ENCODE measurements at regions not wholly inside any gene's neighbourhood (a gene's known extent, or its start where the extent isn't known, plus 50 kb on each side); places are given as distances from the start of the nearest gene placed in this dataset.

- Histone ChIP-seq H3K4me3 (no peak overlapping the region), H3K9ac (ENCODE audit: insufficient read depth in 1 of 2, low read length in 2 of 2) (no peak overlapping the region), H3K27me3 (ENCODE audit: control insufficient read depth in 3 of 3, insufficient read depth in 3 of 3, low read length in 2 of 3) (no peaks in the 10 kb centered on the region), H3K9me3 (ENCODE audit: control insufficient read depth in 4 of 4, insufficient read depth in 3 of 4, low read length in 3 of 4) (peaks cover 0 to 2% (median 0%) of the 10 kb centered on the region in 4 donors), H3K36me3 (ENCODE audit: control insufficient read depth in 4 of 4, insufficient read depth in 4 of 4, low read length in 4 of 4) (no peaks in the 10 kb centered on the region), H3K4me1 (ENCODE audit: control insufficient read depth in 5 of 5, insufficient read depth in 5 of 5, low read length in 5 of 5) (no peaks in the 10 kb centered on the region), H3K27ac (ENCODE audit: low read depth in 1 of 2, low read length in 1 of 2) (no peak overlapping the region)
- WGBS, 2 donors = 60 to 70% methylated on average over 5 of the region's 5 CpGs
- DNase-seq = no peak
- no peak for ATAC-seq (ENCODE audit: insufficient read depth, low FRiP score)
- no peak for TF ChIP-seq CTCF (IDR thresholded peaks at IDR 0.05; ENCODE audit: control extremely low read depth, extremely low read depth)
Observed at GRCh38 chr2:122795763-122796162, 1040.3 kb downstream of the TSN start.

DNA sequence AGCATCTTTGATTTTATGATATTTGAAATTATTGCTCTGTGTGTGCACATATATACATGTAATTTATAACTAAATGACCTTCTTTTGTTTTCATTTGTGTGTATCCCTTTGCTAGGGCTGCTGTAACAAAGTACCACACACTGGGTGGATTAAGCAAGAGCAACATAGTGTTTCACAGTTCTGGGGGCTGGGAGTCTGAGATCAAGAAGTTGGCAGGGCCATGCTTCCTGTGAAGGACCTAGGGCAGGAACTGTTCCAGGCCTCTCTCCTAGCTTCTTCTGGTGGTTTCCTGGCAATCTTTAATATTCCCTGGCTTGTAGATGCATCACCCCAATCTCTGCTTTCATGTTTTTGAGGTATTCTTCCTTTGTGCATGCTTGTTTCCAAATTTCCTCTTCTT lies 1043.9 kb downstream of the TSN start:
- Histone ChIP-seq H3K27me3 (ENCODE audit: control insufficient read depth in 3 of 3, insufficient read depth in 3 of 3, low read length in 2 of 3) (no peaks in the 10 kb centered on the region), H3K9me3 (ENCODE audit: control insufficient read depth in 4 of 4, insufficient read depth in 3 of 4, low read length in 3 of 4) (peaks cover 0 to 2% (median 0%) of the 10 kb centered on the region in 4 donors), H3K4me1 (ENCODE audit: control insufficient read depth in 5 of 5, insufficient read depth in 5 of 5, low read length in 5 of 5) (no peaks in the 10 kb centered on the region), H3K9ac (ENCODE audit: insufficient read depth in 1 of 2, low read length in 2 of 2) (no peak overlapping the region), H3K27ac (ENCODE audit: low read depth in 1 of 2, low read length in 1 of 2) (no peak overlapping the region), H3K4me3 (no peak overlapping the region), H3K36me3 (ENCODE audit: control insufficient read depth in 4 of 4, insufficient read depth in 4 of 4, low read length in 4 of 4) (no peaks in the 10 kb centered on the region)
- no peak for ATAC-seq (ENCODE audit: insufficient read depth, low FRiP score)
- no peak for TF ChIP-seq CTCF (IDR thresholded peaks at IDR 0.05; ENCODE audit: control extremely low read depth, extremely low read depth)
- no peak for DNase-seq

DNA sequence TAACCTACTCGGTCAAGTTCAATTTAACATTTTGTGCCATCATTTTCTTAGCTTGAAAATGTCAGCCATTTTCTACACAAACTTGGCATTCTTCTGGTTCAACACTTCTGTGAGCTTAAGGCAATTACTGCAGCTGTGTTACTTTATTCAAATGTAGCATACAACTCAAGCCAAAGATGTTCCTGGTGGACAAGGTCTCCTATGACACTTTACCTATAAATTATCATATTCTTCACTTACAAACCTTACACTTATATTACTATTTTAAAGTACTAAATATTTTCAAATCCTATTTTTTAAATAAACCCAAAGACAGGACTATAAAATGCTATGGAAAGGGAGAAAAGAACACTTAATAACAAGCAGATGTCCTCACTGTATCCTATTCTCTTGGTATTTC lies 1045.3 kb downstream of the TSN start:
- WGBS, 2 donors = 87 to 89% methylated on average over 1 of the region's 1 CpG
- Histone ChIP-seq H3K27ac (ENCODE audit: low read depth in 1 of 2, low read length in 1 of 2) (no peak overlapping the region), H3K9ac (ENCODE audit: insufficient read depth in 1 of 2, low read length in 2 of 2) (no peak overlapping the region), H3K9me3 (ENCODE audit: control insufficient read depth in 4 of 4, insufficient read depth in 3 of 4, low read length in 3 of 4) (peaks cover 0 to 2% (median 0%) of the 10 kb centered on the region in 4 donors), H3K4me3 (no peak overlapping the region), H3K27me3 (ENCODE audit: control insufficient read depth in 3 of 3, insufficient read depth in 3 of 3, low read length in 2 of 3) (no peaks in the 10 kb centered on the region), H3K36me3 (ENCODE audit: control insufficient read depth in 4 of 4, insufficient read depth in 4 of 4, low read length in 4 of 4) (no peaks in the 10 kb centered on the region), H3K4me1 (ENCODE audit: control insufficient read depth in 5 of 5, insufficient read depth in 5 of 5, low read length in 5 of 5) (no peaks in the 10 kb centered on the region)
- no peak for DNase-seq
- ATAC-seq (ENCODE audit: insufficient read depth, low FRiP score) = no peak
- no peak for TF ChIP-seq CTCF (IDR thresholded peaks at IDR 0.05; ENCODE audit: control extremely low read depth, extremely low read depth)

GRCh38 chr2:122804494-122804893 lies 1049.0 kb downstream of the TSN start:
- H3K4me1 ChIP-seq (ENCODE audit: control insufficient read depth in 5 of 5, insufficient read depth in 5 of 5, low read length in 5 of 5) = no peaks in the 10 kb centered on the region
- H3K9ac ChIP-seq (ENCODE audit: insufficient read depth in 1 of 2, low read length in 2 of 2) = no peak overlapping the region
- 80 to 82% methylated on average over 4 of the region's 4 CpGs for WGBS, 2 donors
- H3K4me3 ChIP-seq = no peak overlapping the region
- H3K9me3 ChIP-seq (ENCODE audit: control insufficient read depth in 4 of 4, insufficient read depth in 3 of 4, low read length in 3 of 4) = peaks cover 0 to 5% (median 1%) of the 10 kb centered on the region in 4 donors
- DNase-seq = no peak
- H3K36me3 ChIP-seq (ENCODE audit: control insufficient read depth in 4 of 4, insufficient read depth in 4 of 4, low read length in 4 of 4) = no peaks in the 10 kb centered on the region
- H3K27ac ChIP-seq (ENCODE audit: low read depth in 1 of 2, low read length in 1 of 2) = no peak overlapping the region
- no peak for TF ChIP-seq CTCF (IDR thresholded peaks at IDR 0.05; ENCODE audit: control extremely low read depth, extremely low read depth)
- H3K27me3 ChIP-seq (ENCODE audit: control insufficient read depth in 3 of 3, insufficient read depth in 3 of 3, low read length in 2 of 3) = no peaks in the 10 kb centered on the region
- ATAC-seq (ENCODE audit: insufficient read depth, low FRiP score) = no peak
